ENCODE measurements at regions not wholly inside any gene's neighbourhood (a gene's known extent, or its start where the extent isn't known, plus 50 kb on each side); places are given as distances from the start of the nearest gene placed in this dataset.
A peak's percentile ranks its signal among the peaks of the same experiment; 100 is the strongest.

GRCh38 chr6:137320271-137320670, 101.1 kb upstream of the IFNGR1 start:
- ChIA-PET CTCF (interaction anchor here (0.9 to 1.8 kb wide), 3 partner anchors 226 to 270 kb away, joined by 3 to 5 read pairs (median 4); no protein-coding TSS in a partner anchor), POLR2A (no interaction called here)
- no peaks in the 10 kb centered on the region for H3K4me1 Mint-ChIP-seq (ENCODE audit: low read depth)
- no peaks in the 10 kb centered on the region for H3K9me3 Mint-ChIP-seq (ENCODE audit: insufficient read depth)
- peaks cover 12% of the 10 kb centered on the region for H3K27me3 Mint-ChIP-seq (ENCODE audit: low read depth)
- no peak for DNase-seq
- H3K36me3 Mint-ChIP-seq (ENCODE audit: low read depth), result no peaks in the 10 kb centered on the region
- H3K4me3 Mint-ChIP-seq, result no peak overlapping the region
- ATAC-seq, result no peak
- H3K27ac Mint-ChIP-seq, result no peak overlapping the region

- no peaks in the 10 kb centered on the region for H3K36me3 Mint-ChIP-seq (ENCODE audit: low read depth)
- peaks cover 14% of the 10 kb centered on the region for H3K27me3 Mint-ChIP-seq (ENCODE audit: low read depth)
- POLR2A ChIA-PET, result no interaction called here
- H3K4me3 Mint-ChIP-seq, result no peak overlapping the region
- H3K4me1 Mint-ChIP-seq (ENCODE audit: low read depth), result no peaks in the 10 kb centered on the region
- DNase-seq, result no peak
- no peaks in the 10 kb centered on the region for H3K9me3 Mint-ChIP-seq (ENCODE audit: insufficient read depth)
- no peak for ATAC-seq
- CTCF ChIA-PET, result no interaction called here
- H3K27ac Mint-ChIP-seq, result no peak overlapping the region
Observed at GRCh38 chr6:137316626-137317025, 97.4 kb upstream of the IFNGR1 start.

- Mint-ChIP-seq H3K36me3 (ENCODE audit: low read depth) (no peaks in the 10 kb centered on the region), H3K27ac (no peak overlapping the region), H3K4me3 (no peak overlapping the region), H3K27me3 (ENCODE audit: low read depth) (peaks cover 16% of the 10 kb centered on the region), H3K4me1 (ENCODE audit: low read depth) (no peaks in the 10 kb centered on the region), H3K9me3 (ENCODE audit: insufficient read depth) (no peaks in the 10 kb centered on the region)
- POLR2A ChIA-PET, result no interaction called here
- CTCF ChIA-PET, result interaction anchor here (1.0 to 4.3 kb wide), 19 partner anchors 9 to 255 kb away, joined by 3 to 29 read pairs (median 7); no protein-coding TSS in a partner anchor
- no peak for ATAC-seq
- DNase-seq, result no peak
Observed at GRCh38 chr6:137315081-137315480, 95.9 kb upstream of the IFNGR1 start.

- DNase-seq (peak; percentile 78), ATAC-seq (peak; percentile 86)
- H3K4me3 Mint-ChIP-seq, result no peak overlapping the region
- H3K36me3 Mint-ChIP-seq (ENCODE audit: low read depth), result no peaks in the 10 kb centered on the region
- no peaks in the 10 kb centered on the region for H3K9me3 Mint-ChIP-seq (ENCODE audit: insufficient read depth)
- POLR2A ChIA-PET, result no interaction called here
- CTCF ChIA-PET, result interaction anchor here (0.6 to 4.3 kb wide), 38 partner anchors 8 to 456 kb away, joined by 3 to 29 read pairs (median 4); no protein-coding TSS in a partner anchor
- no peaks in the 10 kb centered on the region for H3K4me1 Mint-ChIP-seq (ENCODE audit: low read depth)
- H3K27ac Mint-ChIP-seq, result no peak overlapping the region
- H3K27me3 Mint-ChIP-seq (ENCODE audit: low read depth), result peaks cover 19% of the 10 kb centered on the region
Observed at GRCh38 chr6:137313928-137314855, 95.0 kb upstream of the IFNGR1 start.

GRCh38 chr6:137313211-137313610, 94.0 kb upstream of the IFNGR1 start:
- peaks cover 19% of the 10 kb centered on the region for H3K27me3 Mint-ChIP-seq (ENCODE audit: low read depth)
- H3K4me3 Mint-ChIP-seq, result no peak overlapping the region
- H3K36me3 Mint-ChIP-seq (ENCODE audit: low read depth), result no peaks in the 10 kb centered on the region
- ChIA-PET CTCF (interaction anchor here (0.6 to 4.3 kb wide), 12 partner anchors 11 to 329 kb away, joined by 3 to 29 read pairs (median 14); no protein-coding TSS in a partner anchor), POLR2A (no interaction called here)
- H3K9me3 Mint-ChIP-seq (ENCODE audit: insufficient read depth), result no peaks in the 10 kb centered on the region
- DNase-seq (no peak), ATAC-seq (no peak)
- H3K27ac Mint-ChIP-seq, result no peak overlapping the region
- no peaks in the 10 kb centered on the region for H3K4me1 Mint-ChIP-seq (ENCODE audit: low read depth)

- CTCF ChIA-PET, result interaction anchor here (4.3 kb wide), 1 partner anchor 35 kb away, joined by 17 read pairs; no protein-coding TSS in a partner anchor
- POLR2A ChIA-PET, result no interaction called here
Observed at GRCh38 chr6:137311940-137312339, 92.8 kb upstream of the IFNGR1 start.

GRCh38 chr6:137309078-137309762, 90.0 kb upstream of the IFNGR1 start:
- Mint-ChIP-seq H3K27me3 (ENCODE audit: low read depth) (peaks cover 14% of the 10 kb centered on the region), H3K27ac (no peak overlapping the region), H3K4me1 (ENCODE audit: low read depth) (no peaks in the 10 kb centered on the region), H3K36me3 (ENCODE audit: low read depth) (no peaks in the 10 kb centered on the region), H3K9me3 (ENCODE audit: insufficient read depth) (no peaks in the 10 kb centered on the region), H3K4me3 (no peak overlapping the region)
- CTCF ChIA-PET, result no interaction called here
- POLR2A ChIA-PET, result no interaction called here
- ATAC-seq (no peak), DNase-seq (no peak)

More at GRCh38 chr6:137311940-137312339, 92.8 kb upstream of the IFNGR1 start:
- H3K4me3 Mint-ChIP-seq, result no peak overlapping the region
- no peak overlapping the region for H3K27ac Mint-ChIP-seq
- no peaks in the 10 kb centered on the region for H3K9me3 Mint-ChIP-seq (ENCODE audit: insufficient read depth)
- ATAC-seq (no peak), DNase-seq (no peak)
- peaks cover 19% of the 10 kb centered on the region for H3K27me3 Mint-ChIP-seq (ENCODE audit: low read depth)
- H3K36me3 Mint-ChIP-seq (ENCODE audit: low read depth), result no peaks in the 10 kb centered on the region
- H3K4me1 Mint-ChIP-seq (ENCODE audit: low read depth), result no peaks in the 10 kb centered on the region

GRCh38 chr6:137307163-137307854, 88.1 kb upstream of the IFNGR1 start:
- POLR2A ChIA-PET, result no interaction called here
- Mint-ChIP-seq H3K4me1 (ENCODE audit: low read depth) (no peaks in the 10 kb centered on the region), H3K27ac (no peak overlapping the region), H3K4me3 (no peak overlapping the region), H3K27me3 (ENCODE audit: low read depth) (peaks cover 18% of the 10 kb centered on the region), H3K9me3 (ENCODE audit: insufficient read depth) (no peaks in the 10 kb centered on the region), H3K36me3 (ENCODE audit: low read depth) (no peaks in the 10 kb centered on the region)
- ATAC-seq (no peak), DNase-seq (no peak)
- CTCF ChIA-PET, result interaction anchor here (0.6 kb wide), 1 partner anchor 173 kb away, joined by 3 read pairs; no protein-coding TSS in a partner anchor

GRCh38 chr6:137305691-137306090, 86.5 kb upstream of the IFNGR1 start:
- DNase-seq (no peak), ATAC-seq (no peak)
- Mint-ChIP-seq H3K27me3 (ENCODE audit: low read depth) (peaks cover 15% of the 10 kb centered on the region), H3K4me3 (no peak overlapping the region), H3K27ac (no peak overlapping the region), H3K4me1 (ENCODE audit: low read depth) (no peaks in the 10 kb centered on the region), H3K9me3 (ENCODE audit: insufficient read depth) (no peaks in the 10 kb centered on the region), H3K36me3 (ENCODE audit: low read depth) (no peaks in the 10 kb centered on the region)
- CTCF ChIA-PET, result interaction anchor here (0.9 kb wide), 1 partner anchor 9 kb away, joined by 3 read pairs; no protein-coding TSS in a partner anchor
- POLR2A ChIA-PET, result no interaction called here

GRCh38 chr6:137304020-137304780, 85.0 kb upstream of the IFNGR1 start:
- Mint-ChIP-seq H3K9me3 (ENCODE audit: insufficient read depth) (no peaks in the 10 kb centered on the region), H3K27me3 (ENCODE audit: low read depth) (peaks cover 12% of the 10 kb centered on the region), H3K4me3 (no peak overlapping the region), H3K27ac (no peak overlapping the region), H3K36me3 (ENCODE audit: low read depth) (no peaks in the 10 kb centered on the region), H3K4me1 (ENCODE audit: low read depth) (no peaks in the 10 kb centered on the region)
- POLR2A ChIA-PET, result no interaction called here
- CTCF ChIA-PET, result interaction anchor here (1.1 kb wide), 1 partner anchor 11 kb away, joined by 3 read pairs; no protein-coding TSS in a partner anchor
- ATAC-seq (no peak), DNase-seq (no peak)

GRCh38 chr6:137303441-137303840, 84.3 kb upstream of the IFNGR1 start:
- ATAC-seq, result no peak
- H3K4me1 Mint-ChIP-seq (ENCODE audit: low read depth), result no peaks in the 10 kb centered on the region
- ChIA-PET CTCF (no interaction called here), POLR2A (no interaction called here)
- no peaks in the 10 kb centered on the region for H3K36me3 Mint-ChIP-seq (ENCODE audit: low read depth)
- H3K9me3 Mint-ChIP-seq (ENCODE audit: insufficient read depth), result no peaks in the 10 kb centered on the region
- no peak overlapping the region for H3K4me3 Mint-ChIP-seq
- H3K27me3 Mint-ChIP-seq (ENCODE audit: low read depth), result peaks cover 12% of the 10 kb centered on the region
- no peak overlapping the region for H3K27ac Mint-ChIP-seq
- DNase-seq, result no peak
